DND-41 (cell line): ENCODE measurements at regions not wholly inside any gene's neighbourhood (a gene's known extent, or its start where the extent isn't known, plus 50 kb on each side); places are given as distances from the start of the nearest gene placed in this dataset.

Experiments used
- ATAC-seq: fragments of 200-7000 bp; cut with Tn5 transposase; 3 replicates; pipeline ENCODE4 v1.9.1; 2021; ENCODE audit warnings: low read depth; ENCODE audit not compliant: insufficient read depth
- DNase-seq: peaks from one replicate; pipeline ENCODE4 v3.0.0-alpha.2; 2020
- H2AFZ ChIP-seq: 2 replicates; pipeline ENCODE4 v1.6.0; 2012; ENCODE audit warnings: low read depth, low read length
- H3K27ac ChIP-seq: 2 replicates; pipeline ENCODE4 v1.5.1; 2012; ENCODE audit warnings: low read length, inconsistent platforms
- H3K27me3 ChIP-seq: fragments of 200-600 bp; sonication (generic); 2 replicates; pipeline ENCODE4 v1.6.0; 2012; ENCODE audit warnings: low read length, mild to moderate bottlenecking, inconsistent platforms; ENCODE audit not compliant: insufficient read depth, poor library complexity
- H3K36me3 ChIP-seq: 2 replicates; pipeline ENCODE4 v1.5.1; 2012; ENCODE audit warnings: low read length, inconsistent platforms; ENCODE audit not compliant: insufficient read depth
- H3K4me1 ChIP-seq: 2 replicates; pipeline ENCODE4 v1.5.1; 2012; ENCODE audit warnings: mild to moderate bottlenecking, low read length; ENCODE audit not compliant: insufficient read depth
- H3K4me2 ChIP-seq: 2 replicates; pipeline ENCODE4 v1.6.0; 2012; ENCODE audit warnings: mild to moderate bottlenecking, moderate library complexity, low read length, inconsistent platforms; ENCODE audit not compliant: insufficient read depth
- H3K4me3 ChIP-seq, 2 experiments: fragments of 200-600 bp in 1 of 2; shearing (Covaris generic) in 1 of 2; 2 replicates each; pipeline ENCODE4 v1.5.1; 2012 to 2016; ENCODE audit warnings: inconsistent platforms in 2 of 2, low read length in 2 of 2, mild to moderate bottlenecking in 2 of 2, low read depth in 1 of 2, moderate library complexity in 1 of 2
- H3K79me2 ChIP-seq: 2 replicates; pipeline ENCODE4 v1.6.0; 2012; ENCODE audit warnings: low read length, inconsistent platforms; ENCODE audit not compliant: insufficient read depth
- H3K9ac ChIP-seq: 2 replicates; pipeline ENCODE4 v1.6.0; 2012; ENCODE audit warnings: low read depth, mild to moderate bottlenecking, inconsistent platforms, low read length, moderate library complexity
- H3K9me3 ChIP-seq: 2 replicates; pipeline ENCODE4 v1.5.1; 2012; ENCODE audit warnings: low read length, moderate library complexity, mild to moderate bottlenecking, inconsistent platforms; ENCODE audit not compliant: insufficient read depth, severe bottlenecking
- H4K20me1 ChIP-seq: 2 replicates; pipeline ENCODE4 v1.6.0; 2012; ENCODE audit warnings: low read length; ENCODE audit not compliant: insufficient read depth
- CTCF ChIP-seq: IDR thresholded peaks from 2 replicates; pipeline ENCODE4 v1.5.1; 2012; ENCODE audit warnings: borderline replicate concordance, low read length, moderate library complexity, mild to moderate bottlenecking; ENCODE audit not compliant: poor library complexity, severe bottlenecking; ENCODE audit errors: extremely low read depth
- EZH2 ChIP-seq: IDR thresholded peaks from 3 replicates; pipeline ENCODE4 v1.6.1; 2012; ENCODE audit warnings: borderline replicate concordance, low read depth, mild to moderate bottlenecking, moderate library complexity, low read length, inconsistent platforms; ENCODE audit not compliant: severe bottlenecking

GRCh38 chr6:94446120-94446519, 1026.8 kb upstream of the EPHA7 start:
- no peak overlapping the region for H3K9ac ChIP-seq
- H2AFZ ChIP-seq = no peak overlapping the region

GRCh38 chr6:94443701-94444100, 1024.3 kb upstream of the EPHA7 start:
- no peak for DNase-seq
- no peak for TF ChIP-seq CTCF
- no peak for TF ChIP-seq EZH2

More at GRCh38 chr6:94446120-94446519, 1026.8 kb upstream of the EPHA7 start:
- H3K4me1 ChIP-seq = no peaks in the 10 kb centered on the region
- ATAC-seq = no peak
- no peaks in the 10 kb centered on the region for H4K20me1 ChIP-seq
- no peak overlapping the region for H3K4me2 ChIP-seq
- H3K27me3 ChIP-seq = no peaks in the 10 kb centered on the region
- TF ChIP-seq EZH2 (no peak), CTCF (no peak)
- DNase-seq = no peak
- H3K36me3 ChIP-seq = no peaks in the 10 kb centered on the region
- H3K9me3 ChIP-seq = no peaks in the 10 kb centered on the region
- no peak overlapping the region for H3K4me3 ChIP-seq
- H3K27ac ChIP-seq = no peak overlapping the region
- H3K79me2 ChIP-seq = no peaks in the 10 kb centered on the region

GRCh38 chr6:94424692-94425091, 1005.3 kb upstream of the EPHA7 start:
- no peak for DNase-seq
- no peaks in the 10 kb centered on the region for H4K20me1 ChIP-seq
- ATAC-seq = no peak
- H3K27ac ChIP-seq = no peak overlapping the region
- no peak for TF ChIP-seq CTCF
- no peak for TF ChIP-seq EZH2
- no peak overlapping the region for H3K4me2 ChIP-seq
- no peak overlapping the region for H3K9ac ChIP-seq
- no peaks in the 10 kb centered on the region for H3K27me3 ChIP-seq
- no peaks in the 10 kb centered on the region for H3K9me3 ChIP-seq
- H3K4me1 ChIP-seq = no peaks in the 10 kb centered on the region
- H2AFZ ChIP-seq = no peak overlapping the region
- no peaks in the 10 kb centered on the region for H3K79me2 ChIP-seq
- no peaks in the 10 kb centered on the region for H3K36me3 ChIP-seq
- H3K4me3 ChIP-seq = no peak overlapping the region

More at GRCh38 chr6:94443701-94444100, 1024.3 kb upstream of the EPHA7 start:
- Histone ChIP-seq H3K9ac (no peak overlapping the region), H3K9me3 (no peaks in the 10 kb centered on the region), H3K4me1 (no peaks in the 10 kb centered on the region), H3K79me2 (no peaks in the 10 kb centered on the region), H3K36me3 (no peaks in the 10 kb centered on the region), H3K4me3 (no peak overlapping the region), H3K27me3 (no peaks in the 10 kb centered on the region), H3K27ac (no peak overlapping the region), H2AFZ (no peak overlapping the region), H4K20me1 (no peaks in the 10 kb centered on the region), H3K4me2 (no peak overlapping the region)
- no peak for ATAC-seq

- no peak overlapping the region for H3K4me3 ChIP-seq
- H3K9ac ChIP-seq = no peak overlapping the region
- H3K4me2 ChIP-seq = no peak overlapping the region
- H3K4me1 ChIP-seq = no peaks in the 10 kb centered on the region
- no peak for DNase-seq
- no peak for ATAC-seq
- no peaks in the 10 kb centered on the region for H3K36me3 ChIP-seq
- no peak overlapping the region for H3K27ac ChIP-seq
- no peak overlapping the region for H2AFZ ChIP-seq
- TF ChIP-seq EZH2 = no peak
- no peak for TF ChIP-seq CTCF
- no peaks in the 10 kb centered on the region for H4K20me1 ChIP-seq
- H3K79me2 ChIP-seq = no peaks in the 10 kb centered on the region
- H3K27me3 ChIP-seq = no peaks in the 10 kb centered on the region
- H3K9me3 ChIP-seq = no peaks in the 10 kb centered on the region
These were observed 998.0 kb upstream of the EPHA7 start for GRCh38 chr6:94417363-94417762.
